ENCODE measurements at regions not wholly inside any gene's neighbourhood (a gene's known extent, or its start where the extent isn't known, plus 50 kb on each side); places are given as distances from the start of the nearest gene placed in this dataset.

- Histone ChIP-seq H3K9ac (ENCODE audit: insufficient read length, low read depth) (no peak overlapping the region), H3K9me3 (ENCODE audit: insufficient read depth, low read length) (peaks cover 8% of the 10 kb centered on the region), H3K36me3 (ENCODE audit: insufficient read depth, insufficient read length, low read length) (no peaks in the 10 kb centered on the region), H3K4me1 (ENCODE audit: insufficient read depth, insufficient read length) (peaks cover 4% of the 10 kb centered on the region), H3K4me3 (ENCODE audit: insufficient read length, low read depth) (no peak overlapping the region), H3K27me3 (ENCODE audit: insufficient read depth, insufficient read length) (no peaks in the 10 kb centered on the region)
- no peak for DNase-seq (ENCODE audit: low read depth, low spot score)
- no peak for TF ChIP-seq ZNF274 (IDR thresholded peaks at IDR 0.05; ENCODE audit: low read depth, low read length)
- no peak for TF ChIP-seq YY1 (IDR thresholded peaks at IDR 0.05; ENCODE audit: insufficient read depth, insufficient read length)
- TF ChIP-seq SUZ12 (IDR thresholded peaks at IDR 0.05; ENCODE audit: extremely low read depth, insufficient read depth, insufficient read length), result no peak
These were observed 50.8 kb upstream of the MRPS22 start for GRCh38 chr3:139292711-139293664.

DNA sequence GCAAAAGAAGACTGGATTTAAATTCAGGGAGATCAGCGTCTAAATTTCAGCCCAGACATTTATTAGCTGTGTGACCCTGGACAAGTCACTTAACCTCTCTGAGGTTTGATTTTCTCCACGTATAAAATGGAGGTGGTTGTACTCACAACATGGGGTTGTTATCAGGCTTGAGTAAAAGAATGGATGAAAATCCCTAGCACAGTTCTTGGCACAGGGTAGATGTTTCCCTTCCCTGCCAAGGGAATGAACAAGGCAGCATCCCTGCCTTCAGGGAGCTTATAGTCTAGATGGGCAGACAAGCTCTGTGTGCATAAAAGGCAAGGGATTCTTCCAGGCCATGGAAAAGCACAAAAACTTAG lies 50.2 kb upstream of the MRPS22 start:
- TF ChIP-seq YY1 (IDR thresholded peaks at IDR 0.05; ENCODE audit: insufficient read depth, insufficient read length) (no peak), ZNF274 (IDR thresholded peaks at IDR 0.05; ENCODE audit: low read depth, low read length) (no peak), SUZ12 (IDR thresholded peaks at IDR 0.05; ENCODE audit: extremely low read depth, insufficient read depth, insufficient read length) (no peak)
- no peak for DNase-seq (ENCODE audit: low read depth, low spot score)
- H3K9ac ChIP-seq (ENCODE audit: insufficient read length, low read depth), result no peak overlapping the region
- peaks cover 4% of the 10 kb centered on the region for H3K4me1 ChIP-seq (ENCODE audit: insufficient read depth, insufficient read length)
- no peaks in the 10 kb centered on the region for H3K36me3 ChIP-seq (ENCODE audit: insufficient read depth, insufficient read length, low read length)
- H3K9me3 ChIP-seq (ENCODE audit: insufficient read depth, low read length), result peaks cover 14% of the 10 kb centered on the region
- no peak overlapping the region for H3K4me3 ChIP-seq (ENCODE audit: insufficient read length, low read depth)
- H3K27me3 ChIP-seq (ENCODE audit: insufficient read depth, insufficient read length), result no peaks in the 10 kb centered on the region
